ENCODE measurements at regions not wholly inside any gene's neighbourhood (a gene's known extent, or its start where the extent isn't known, plus 50 kb on each side); places are given as distances from the start of the nearest gene placed in this dataset.

DNA sequence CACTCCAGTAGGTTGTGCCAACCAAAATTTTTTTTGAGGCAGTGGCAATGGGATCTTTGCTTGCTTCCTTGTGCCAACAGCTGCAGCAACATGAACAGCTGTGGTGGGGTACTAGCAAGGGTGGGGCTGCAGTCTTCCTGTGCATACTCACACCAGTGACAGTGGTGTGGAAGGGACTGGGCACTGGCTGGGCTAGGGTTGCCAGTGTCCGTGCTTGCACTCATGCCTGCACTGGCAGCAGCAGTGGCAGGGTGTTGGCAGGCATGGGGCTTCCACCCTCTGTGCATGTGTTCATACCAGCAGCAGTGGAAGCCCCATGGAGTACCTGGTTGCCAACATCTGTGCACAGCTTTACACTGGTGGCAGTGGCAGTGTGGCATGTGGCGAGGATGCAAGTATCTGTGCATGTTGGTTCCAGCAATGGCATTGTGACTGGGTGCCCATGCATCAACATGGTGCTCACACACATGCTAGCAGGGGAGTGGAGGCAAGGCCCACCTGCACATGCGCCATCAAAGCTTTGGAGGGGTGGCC lies 1312.6 kb downstream of the PCDH18 start:
- in situ Hi-C loops (cut with HindIII; ENCODE audit: low pct_unique_long_range_greater_than_20kb, low sequenced_read_pairs): no loop called here
- no peak for DNase-seq (ENCODE audit: low read depth, low spot score)

DNA sequence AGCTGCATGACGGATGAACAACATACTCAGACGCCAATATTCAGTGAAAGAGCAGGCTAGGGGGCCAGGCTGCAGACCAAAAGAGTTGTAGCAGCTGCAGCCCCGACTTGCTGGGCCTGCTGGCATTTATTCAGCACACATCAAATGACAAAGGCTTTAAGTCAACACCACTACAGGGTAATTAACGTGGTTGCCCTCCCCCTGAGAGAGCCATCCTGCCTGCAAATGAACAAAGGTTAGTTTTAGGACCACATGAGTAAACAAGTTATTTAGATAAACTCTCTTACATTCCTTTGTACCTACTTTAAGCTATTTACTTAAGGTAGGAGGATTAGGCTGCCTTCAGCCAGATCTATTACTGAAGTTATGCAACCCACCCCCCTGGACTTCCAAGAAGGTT lies 1329.1 kb downstream of the PCDH18 start:
- DNase-seq (ENCODE audit: low read depth, low spot score): no peak
- in situ Hi-C loops (cut with HindIII; ENCODE audit: low pct_unique_long_range_greater_than_20kb, low sequenced_read_pairs): no loop called here

GRCh38 chr4:136198358-136198757 lies 1333.9 kb downstream of the PCDH18 start:
- in situ Hi-C loops (cut with HindIII; ENCODE audit: low pct_unique_long_range_greater_than_20kb, low sequenced_read_pairs): no loop called here
- no peak for DNase-seq (ENCODE audit: low read depth, low spot score)

DNA sequence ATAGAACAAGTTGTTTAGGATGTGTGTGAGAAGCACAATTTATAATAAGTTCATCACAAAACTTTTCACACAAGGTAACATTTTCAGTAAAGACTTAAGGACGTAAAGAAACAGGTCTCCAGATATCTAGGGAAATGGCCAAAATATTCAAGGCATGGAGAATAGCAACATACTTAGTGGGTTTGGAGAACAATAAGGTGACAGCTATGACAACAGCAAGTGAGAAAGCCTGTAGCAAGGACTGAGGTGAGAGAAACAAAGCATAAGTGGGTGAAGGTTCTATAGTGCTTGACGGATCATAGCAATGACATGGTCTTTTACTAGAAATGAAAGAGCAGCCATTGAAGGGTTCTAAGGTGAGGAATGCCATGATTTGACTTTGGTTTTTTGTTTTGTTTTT lies 1337.3 kb downstream of the PCDH18 start:
- in situ Hi-C loops (cut with HindIII; ENCODE audit: low pct_unique_long_range_greater_than_20kb, low sequenced_read_pairs): no loop called here
- DNase-seq (ENCODE audit: low read depth, low spot score): no peak

- in situ Hi-C loops (cut with HindIII; ENCODE audit: low pct_unique_long_range_greater_than_20kb, low sequenced_read_pairs): no loop called here
These were observed 1345.6 kb downstream of the PCDH18 start for GRCh38 chr4:136186650-136187049.

DNA sequence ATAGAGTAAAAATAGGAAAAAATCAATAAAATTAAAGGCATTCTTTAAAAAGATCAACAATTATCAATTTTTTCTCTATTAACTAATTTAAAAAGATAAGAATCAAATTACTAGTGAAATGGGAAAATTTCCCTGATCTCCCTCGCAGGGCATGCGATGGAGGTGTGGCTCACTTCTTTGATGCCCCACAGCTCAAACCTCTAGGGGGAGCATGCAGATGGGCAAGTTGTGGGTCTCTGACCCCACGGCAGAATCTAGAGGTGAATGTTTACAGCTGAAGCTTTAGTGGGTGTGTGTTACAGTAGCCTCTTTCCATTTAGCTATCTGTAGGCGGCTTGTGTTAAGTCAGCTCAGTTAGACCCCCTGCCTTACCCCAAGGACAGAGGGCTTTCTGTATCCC lies 1348.8 kb downstream of the PCDH18 start:
- in situ Hi-C loops (cut with HindIII; ENCODE audit: low pct_unique_long_range_greater_than_20kb, low sequenced_read_pairs): no loop called here
- DNase-seq (ENCODE audit: low read depth, low spot score): no peak

More at GRCh38 chr4:136186650-136187049, 1345.6 kb downstream of the PCDH18 start:
- DNase-seq (ENCODE audit: low read depth, low spot score): no peak

GRCh38 chr4:136156947-136157346 lies 1375.3 kb downstream of the PCDH18 start:
- DNase-seq (ENCODE audit: low read depth, low spot score): no peak
- in situ Hi-C loops (cut with HindIII; ENCODE audit: low pct_unique_long_range_greater_than_20kb, low sequenced_read_pairs): no loop called here

- no peak for DNase-seq (ENCODE audit: low read depth, low spot score)
- in situ Hi-C loops (cut with HindIII; ENCODE audit: low pct_unique_long_range_greater_than_20kb, low sequenced_read_pairs): no loop called here
These were observed 1382.2 kb downstream of the PCDH18 start for GRCh38 chr4:136150046-136150445.

GRCh38 chr4:136136601-136137000 lies 1395.7 kb downstream of the PCDH18 start:
- in situ Hi-C loops (cut with HindIII; ENCODE audit: low pct_unique_long_range_greater_than_20kb, low sequenced_read_pairs): no loop called here
- no peak for DNase-seq (ENCODE audit: low read depth, low spot score)

GRCh38 chr4:136124251-136124745 lies 1408.0 kb downstream of the PCDH18 start:
- DNase-seq (ENCODE audit: low read depth, low spot score): no peak
- in situ Hi-C loops (cut with HindIII; ENCODE audit: low pct_unique_long_range_greater_than_20kb, low sequenced_read_pairs): no loop called here

GRCh38 chr4:136121426-136121825 lies 1410.9 kb downstream of the PCDH18 start:
- no peak for DNase-seq (ENCODE audit: low read depth, low spot score)
- in situ Hi-C loops (cut with HindIII; ENCODE audit: low pct_unique_long_range_greater_than_20kb, low sequenced_read_pairs): no loop called here

DNA sequence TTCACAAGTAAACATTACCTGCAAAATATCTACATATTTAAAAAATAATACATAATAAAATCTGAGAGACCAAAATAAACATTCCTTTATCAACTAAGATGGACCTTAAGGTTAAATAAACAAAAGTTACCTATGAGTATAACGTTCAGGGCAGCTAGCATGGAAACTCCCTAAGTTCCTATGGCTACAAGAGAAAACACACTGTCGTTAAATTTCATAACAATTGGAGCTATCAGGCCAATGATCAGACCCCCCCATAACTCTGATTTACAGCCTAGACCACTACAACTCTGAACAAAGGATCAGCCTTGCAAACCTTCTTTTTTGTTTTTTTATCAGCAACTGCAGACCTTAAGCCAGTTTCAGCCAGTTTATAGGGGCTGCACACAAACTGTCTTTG lies 1418.4 kb downstream of the PCDH18 start:
- no peak for DNase-seq (ENCODE audit: low read depth, low spot score)
- in situ Hi-C loops (cut with HindIII; ENCODE audit: low pct_unique_long_range_greater_than_20kb, low sequenced_read_pairs): no loop called here

DNA sequence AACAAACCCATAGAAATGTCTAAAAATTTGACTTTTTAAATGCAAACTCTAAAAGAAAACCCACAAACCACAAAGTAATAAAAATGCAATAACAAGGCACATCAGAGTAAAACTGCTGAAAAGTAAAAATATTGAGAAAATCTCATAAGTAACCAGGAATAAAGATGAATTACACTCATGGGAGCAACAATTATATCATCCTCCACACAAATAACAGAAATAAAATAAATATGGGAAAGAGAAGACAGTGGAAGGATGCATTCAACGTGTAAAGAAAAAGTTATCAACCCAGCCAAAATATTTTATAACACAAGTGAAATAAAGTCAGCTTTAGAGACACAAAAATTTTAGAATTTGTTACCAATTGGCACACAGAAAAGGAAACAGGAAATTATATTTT lies 1420.2 kb downstream of the PCDH18 start:
- DNase-seq (ENCODE audit: low read depth, low spot score): no peak
- in situ Hi-C loops (cut with HindIII; ENCODE audit: low pct_unique_long_range_greater_than_20kb, low sequenced_read_pairs): no loop called here

DNA sequence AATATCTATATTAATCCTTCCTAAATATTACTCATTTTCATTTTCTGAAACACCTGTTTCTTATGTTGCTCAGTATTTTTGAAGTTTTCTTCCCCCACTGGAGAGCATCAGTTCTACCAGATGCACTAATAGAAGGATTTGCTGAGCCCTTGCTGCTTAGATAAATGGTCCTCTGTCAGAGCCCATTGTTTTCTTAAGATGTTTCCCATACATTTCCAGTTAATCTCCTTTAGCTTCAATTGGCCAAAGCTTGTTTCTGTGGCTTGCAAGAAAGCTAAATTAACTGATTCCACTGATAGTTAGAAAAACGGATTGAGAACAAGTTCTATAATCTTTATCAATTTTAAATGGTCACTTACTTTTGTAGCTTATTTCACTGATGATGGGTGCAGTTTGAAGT lies 1425.5 kb downstream of the PCDH18 start:
- no peak for DNase-seq (ENCODE audit: low read depth, low spot score)
- in situ Hi-C loops (cut with HindIII; ENCODE audit: low pct_unique_long_range_greater_than_20kb, low sequenced_read_pairs): no loop called here

GRCh38 chr4:136103616-136104015 lies 1428.7 kb downstream of the PCDH18 start:
- peak; percentile 69 for DNase-seq (ENCODE audit: low read depth, low spot score)
- in situ Hi-C loops (cut with HindIII; ENCODE audit: low pct_unique_long_range_greater_than_20kb, low sequenced_read_pairs): no loop called here

DNA sequence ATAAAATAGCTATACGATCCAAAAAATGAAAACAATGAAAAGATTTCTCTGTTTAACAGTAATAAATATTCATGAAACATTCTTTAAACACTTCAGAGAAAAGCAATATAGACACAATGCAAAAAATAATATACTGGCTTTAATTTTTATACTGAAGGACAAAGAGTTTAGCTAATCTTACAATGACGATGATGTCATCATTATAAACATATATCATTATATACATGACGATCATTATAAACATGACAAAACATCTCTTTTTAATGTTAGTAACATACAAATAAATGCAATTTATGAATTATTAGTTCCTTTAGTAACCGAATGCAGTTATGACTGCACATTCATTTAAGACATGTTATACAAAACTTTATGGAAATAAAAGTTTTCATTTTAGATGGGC lies 1434.6 kb downstream of the PCDH18 start:
- no peak for DNase-seq (ENCODE audit: low read depth, low spot score)
- in situ Hi-C loops (cut with HindIII; ENCODE audit: low pct_unique_long_range_greater_than_20kb, low sequenced_read_pairs): no loop called here

DNA sequence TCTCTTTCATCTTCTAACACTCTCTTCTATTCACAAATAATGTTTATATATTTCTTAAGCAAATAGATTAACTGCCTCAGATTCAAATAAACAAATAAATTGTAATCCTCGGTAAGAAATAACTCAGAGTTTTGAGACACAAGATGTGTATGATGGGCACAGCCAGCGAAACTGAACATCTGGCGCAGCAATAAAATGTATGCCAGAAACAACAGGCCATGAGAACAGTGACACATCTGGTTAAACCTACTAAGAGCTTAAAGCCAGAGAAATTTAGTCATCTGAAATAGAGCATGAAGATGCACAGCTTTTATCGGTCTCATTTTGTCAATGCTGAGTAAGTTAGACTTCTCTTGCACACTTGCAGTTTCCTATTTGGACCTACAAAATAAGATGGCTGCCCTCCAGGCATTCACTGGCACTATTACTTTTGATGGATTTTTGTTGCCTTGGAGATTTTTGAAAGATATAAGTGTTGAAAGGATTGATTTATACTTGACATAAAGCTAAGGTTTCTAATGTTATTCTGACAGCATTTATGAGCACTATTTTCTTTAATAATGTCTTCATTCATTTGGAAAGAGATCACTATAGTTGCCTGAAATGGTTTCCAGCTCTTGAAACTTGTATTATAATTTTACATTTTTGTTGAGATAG lies 1444.0 kb downstream of the PCDH18 start:
- no peak for DNase-seq (ENCODE audit: low read depth, low spot score)
- in situ Hi-C loops (cut with HindIII; ENCODE audit: low pct_unique_long_range_greater_than_20kb, low sequenced_read_pairs): no loop called here

DNA sequence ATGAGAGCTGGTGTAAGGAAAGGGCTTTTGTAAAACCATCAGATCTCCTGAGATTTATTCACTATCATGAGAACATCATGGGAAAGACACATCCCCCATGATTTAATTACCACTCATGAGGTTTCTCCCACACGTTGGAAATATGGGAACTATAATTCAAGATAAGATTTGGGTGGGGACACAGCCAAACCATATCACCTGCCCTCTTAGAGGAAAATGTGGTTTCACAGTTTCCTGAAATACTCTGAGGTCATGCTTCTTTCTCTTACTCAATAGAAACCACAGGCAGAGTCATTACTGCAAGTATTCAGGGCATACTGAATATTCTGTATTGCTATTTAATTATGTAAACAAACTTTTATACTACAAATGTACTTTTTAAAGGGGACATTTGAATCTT lies 1453.3 kb downstream of the PCDH18 start:
- in situ Hi-C loops (cut with HindIII; ENCODE audit: low pct_unique_long_range_greater_than_20kb, low sequenced_read_pairs): no loop called here
- no peak for DNase-seq (ENCODE audit: low read depth, low spot score)

GRCh38 chr4:136056748-136057147 lies 1475.5 kb downstream of the PCDH18 start:
- no peak for DNase-seq (ENCODE audit: low read depth, low spot score)
- in situ Hi-C loops (cut with HindIII; ENCODE audit: low pct_unique_long_range_greater_than_20kb, low sequenced_read_pairs): no loop called here

GRCh38 chr4:136055360-136055759 lies 1476.9 kb downstream of the PCDH18 start:
- in situ Hi-C loops (cut with HindIII; ENCODE audit: low pct_unique_long_range_greater_than_20kb, low sequenced_read_pairs): no loop called here
- DNase-seq (ENCODE audit: low read depth, low spot score): no peak
